Ishikawa (cell line): ENCODE measurements at regions not wholly inside any gene's neighbourhood (a gene's known extent, or its start where the extent isn't known, plus 50 kb on each side); places are given as distances from the start of the nearest gene placed in this dataset.

ENCODE experiments used
- CEBPB ChIP-seq: IDR thresholded peaks from 2 replicates; pipeline ENCODE4 v1.6.1; 2012
- CREB1 ChIP-seq: IDR thresholded peaks from 2 replicates; pipeline ENCODE4 v1.6.1; 2012; ENCODE audit warnings: low read depth
- EP300 ChIP-seq: IDR thresholded peaks from 2 replicates; pipeline ENCODE4 v1.6.1; 2012; ENCODE audit warnings: borderline replicate concordance
- RAD21 ChIP-seq: IDR thresholded peaks from 2 replicates; pipeline ENCODE4 v1.6.1; 2012; ENCODE audit warnings: low read depth
- REST ChIP-seq: IDR thresholded peaks from 2 replicates; pipeline ENCODE4 v1.6.1; 2012; ENCODE audit warnings: low read depth, mild to moderate bottlenecking
- TAF1 ChIP-seq: IDR thresholded peaks from 2 replicates; pipeline ENCODE4 v1.6.1; 2012; ENCODE audit warnings: low read depth, mild to moderate bottlenecking
- TCF12 ChIP-seq: IDR thresholded peaks from 2 replicates; pipeline ENCODE4 v1.6.1; 2012; ENCODE audit warnings: low read depth
- ZBTB7A ChIP-seq: IDR thresholded peaks from 2 replicates; pipeline ENCODE4 v1.6.1; 2012; ENCODE audit warnings: low read depth
- TF ChIP-seq, protein P1 (sequence below): IDR thresholded peaks from 2 replicates; pipeline ENCODE4 v1.6.1; 2012

DNA sequence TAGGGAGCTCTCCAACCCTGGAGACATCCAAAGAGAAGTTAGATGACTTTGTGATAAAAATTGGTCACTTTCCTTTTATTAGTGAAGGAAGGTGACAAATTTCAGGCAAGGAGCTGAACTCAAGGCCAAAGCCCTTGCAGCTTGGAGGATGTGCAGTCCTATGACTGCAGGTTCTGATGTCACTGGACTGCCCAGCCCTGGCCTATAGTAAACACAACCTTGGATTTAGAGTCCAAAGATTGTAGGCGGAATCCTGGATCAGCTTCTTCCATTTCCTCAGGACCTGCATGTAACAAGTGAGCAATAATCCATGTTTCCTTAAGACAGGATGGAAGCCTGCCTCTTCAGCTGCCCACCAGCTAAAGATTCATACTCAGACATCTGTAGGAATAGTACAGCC, 169.3 kb upstream of the ZC3H12A start:
- TF ChIP-seq, protein P1, sequence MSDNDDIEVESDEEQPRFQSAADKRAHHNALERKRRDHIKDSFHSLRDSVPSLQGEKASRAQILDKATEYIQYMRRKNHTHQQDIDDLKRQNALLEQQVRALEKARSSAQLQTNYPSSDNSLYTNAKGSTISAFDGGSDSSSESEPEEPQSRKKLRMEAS: no peak
- TF ChIP-seq CREB1 (no peak), REST (no peak), RAD21 (no peak), TCF12 (no peak), EP300 (no peak), CEBPB (no peak), ZBTB7A (no peak), TAF1 (no peak)
